HL-60 (cell line): ENCODE measurements at regions not wholly inside any gene's neighbourhood (a gene's known extent, or its start where the extent isn't known, plus 50 kb on each side); places are given as distances from the start of the nearest gene placed in this dataset.

Source experiments
- GABPA ChIP-seq: IDR thresholded peaks from 2 replicates; pipeline ENCODE4 v1.6.1; 2012; ENCODE audit warnings: low read depth
- POLR2AphosphoS5 ChIP-seq: IDR thresholded peaks from 2 replicates; pipeline ENCODE4 v1.6.1; 2012; ENCODE audit warnings: low read depth
- TF ChIP-seq, protein P1 (sequence below): IDR thresholded peaks from one replicate; pipeline ENCODE4 v1.5.1; 2011; ENCODE audit warnings: low read length, control low read depth, inconsistent platforms; ENCODE audit not compliant: insufficient read depth

DNA sequence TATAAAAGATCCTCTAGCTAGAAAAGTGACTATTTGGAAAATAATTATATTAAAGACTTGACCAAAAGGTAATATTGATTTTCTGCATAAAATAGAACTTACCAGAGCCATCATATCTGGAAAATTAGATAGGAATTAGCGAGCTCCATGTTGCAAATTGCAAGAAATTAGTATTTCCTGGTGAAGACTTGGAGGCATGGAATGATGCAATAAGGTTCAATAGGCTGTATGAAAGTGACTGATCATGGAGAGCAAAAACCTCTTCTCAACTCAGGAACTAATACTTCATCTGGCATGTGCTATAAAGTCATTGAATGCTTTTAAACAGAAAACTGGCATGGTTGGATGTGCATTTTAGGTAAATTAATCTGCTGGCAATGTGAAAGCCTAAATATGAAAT, 66.3 kb upstream of the UFM1 start:
- TF ChIP-seq, protein P1, sequence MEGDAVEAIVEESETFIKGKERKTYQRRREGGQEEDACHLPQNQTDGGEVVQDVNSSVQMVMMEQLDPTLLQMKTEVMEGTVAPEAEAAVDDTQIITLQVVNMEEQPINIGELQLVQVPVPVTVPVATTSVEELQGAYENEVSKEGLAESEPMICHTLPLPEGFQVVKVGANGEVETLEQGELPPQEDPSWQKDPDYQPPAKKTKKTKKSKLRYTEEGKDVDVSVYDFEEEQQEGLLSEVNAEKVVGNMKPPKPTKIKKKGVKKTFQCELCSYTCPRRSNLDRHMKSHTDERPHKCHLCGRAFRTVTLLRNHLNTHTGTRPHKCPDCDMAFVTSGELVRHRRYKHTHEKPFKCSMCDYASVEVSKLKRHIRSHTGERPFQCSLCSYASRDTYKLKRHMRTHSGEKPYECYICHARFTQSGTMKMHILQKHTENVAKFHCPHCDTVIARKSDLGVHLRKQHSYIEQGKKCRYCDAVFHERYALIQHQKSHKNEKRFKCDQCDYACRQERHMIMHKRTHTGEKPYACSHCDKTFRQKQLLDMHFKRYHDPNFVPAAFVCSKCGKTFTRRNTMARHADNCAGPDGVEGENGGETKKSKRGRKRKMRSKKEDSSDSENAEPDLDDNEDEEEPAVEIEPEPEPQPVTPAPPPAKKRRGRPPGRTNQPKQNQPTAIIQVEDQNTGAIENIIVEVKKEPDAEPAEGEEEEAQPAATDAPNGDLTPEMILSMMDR, result no peak
- TF ChIP-seq GABPA (no peak), POLR2AphosphoS5 (no peak)
